Upper lobe of right lung (tissue), 1 donor: ENCODE measurements at regions not wholly inside any gene's neighbourhood (a gene's known extent, or its start where the extent isn't known, plus 50 kb on each side); places are given as distances from the start of the nearest gene placed in this dataset.

ENCODE experiments used
- ATAC-seq: fragments of 200-7000 bp; cut with Tn5 transposase; one replicate; pipeline ENCODE4 v1.9.1; 2020; ENCODE audit warnings: mild to moderate bottlenecking, moderate library complexity
- DNase-seq: peaks from one replicate; pipeline ENCODE4 v3.0.0-alpha.2; 2020
- H3K27ac ChIP-seq: fragments of 200-600 bp; one replicate; pipeline ENCODE4 v1.8.0; 2022
- H3K27me3 ChIP-seq: fragments of 200-600 bp; one replicate; pipeline ENCODE4 v1.8.0; 2022; ENCODE audit warnings: mild to moderate bottlenecking
- H3K36me3 ChIP-seq: fragments of 200-600 bp; one replicate; pipeline ENCODE4 v1.8.0; 2022
- H3K4me1 ChIP-seq: fragments of 200-600 bp; one replicate; pipeline ENCODE4 v1.8.0; 2022
- H3K4me3 ChIP-seq: fragments of 200-600 bp; one replicate; pipeline ENCODE4 v1.8.0; 2022; ENCODE audit warnings: mild to moderate bottlenecking
- H3K9me3 ChIP-seq: fragments of 200-600 bp; one replicate; pipeline ENCODE4 v1.8.0; 2022
- CTCF ChIP-seq: fragments of 200-600 bp; IDR thresholded peaks from one replicate; pipeline ENCODE4 v1.8.0; 2022; ENCODE audit warnings: antibody characterized with exemption
- intact Hi-C: fragments of 100-400 bp; cut with DNase I; formaldehyde crosslinking; loops from one replicate; pipeline ENCODE4 v1.11.0; 2022
- donor health status: DM: no; HTN: yes; CAD: no; lungs with severe emphysema.

DNA sequence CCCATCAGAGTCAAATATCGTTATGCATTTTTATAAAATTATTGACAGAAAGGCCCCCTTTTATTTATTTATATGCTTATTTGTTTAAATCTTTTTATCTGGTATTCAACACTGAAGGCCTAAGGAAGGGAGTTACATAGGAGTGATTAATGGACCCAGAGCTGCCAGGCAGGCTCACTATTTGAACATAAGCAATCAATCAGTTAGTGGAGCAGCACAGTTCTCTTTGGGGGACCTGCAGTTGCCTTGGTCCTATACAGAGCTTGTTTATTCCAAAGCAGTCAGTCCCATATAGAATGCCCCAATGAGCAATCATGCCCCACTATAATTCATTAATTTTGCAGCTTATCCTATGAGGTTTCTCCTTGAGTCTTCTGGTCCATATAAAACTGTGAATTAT is 389.4 kb upstream of the GOT2 start:
- intact Hi-C loops: no loop called here
- no peak overlapping the region for H3K27ac ChIP-seq
- no peaks in the 10 kb centered on the region for H3K4me1 ChIP-seq

GRCh38 chr16:59122262-59122537 is 388.1 kb upstream of the GOT2 start:
- H3K27me3 ChIP-seq: no peaks in the 10 kb centered on the region
- no peak for ATAC-seq
- TF ChIP-seq CTCF: no peak
- no peak for DNase-seq
- H3K4me1 ChIP-seq: no peaks in the 10 kb centered on the region
- no peaks in the 10 kb centered on the region for H3K36me3 ChIP-seq
- no peak overlapping the region for H3K27ac ChIP-seq
- no peak overlapping the region for H3K4me3 ChIP-seq
- H3K9me3 ChIP-seq: no peaks in the 10 kb centered on the region
- intact Hi-C loops: no loop called here

More for the DNA sequence above, 389.4 kb upstream of the GOT2 start:
- Histone ChIP-seq H3K4me3 (no peak overlapping the region), H3K9me3 (no peaks in the 10 kb centered on the region), H3K36me3 (no peaks in the 10 kb centered on the region), H3K27me3 (no peaks in the 10 kb centered on the region)
- ATAC-seq (no peak), DNase-seq (no peak)
- no peak for TF ChIP-seq CTCF

- ATAC-seq (no peak), DNase-seq (no peak)
- TF ChIP-seq CTCF: no peak
- H3K4me3 ChIP-seq: no peak overlapping the region
- no peaks in the 10 kb centered on the region for H3K4me1 ChIP-seq
- H3K36me3 ChIP-seq: no peaks in the 10 kb centered on the region
- H3K27ac ChIP-seq: no peak overlapping the region
- intact Hi-C loops: no loop called here
- no peaks in the 10 kb centered on the region for H3K9me3 ChIP-seq
- H3K27me3 ChIP-seq: no peaks in the 10 kb centered on the region
These were observed 387.5 kb upstream of the GOT2 start for GRCh38 chr16:59121411-59122261.

- TF ChIP-seq CTCF: no peak
- no peaks in the 10 kb centered on the region for H3K36me3 ChIP-seq
- no peak overlapping the region for H3K4me3 ChIP-seq
- no peak overlapping the region for H3K27ac ChIP-seq
- no peaks in the 10 kb centered on the region for H3K4me1 ChIP-seq
- ATAC-seq: no peak
- H3K27me3 ChIP-seq: no peaks in the 10 kb centered on the region
- DNase-seq: no peak
- no peaks in the 10 kb centered on the region for H3K9me3 ChIP-seq
- intact Hi-C loops: no loop called here
These were observed 382.6 kb upstream of the GOT2 start for GRCh38 chr16:59116744-59117143.

DNA sequence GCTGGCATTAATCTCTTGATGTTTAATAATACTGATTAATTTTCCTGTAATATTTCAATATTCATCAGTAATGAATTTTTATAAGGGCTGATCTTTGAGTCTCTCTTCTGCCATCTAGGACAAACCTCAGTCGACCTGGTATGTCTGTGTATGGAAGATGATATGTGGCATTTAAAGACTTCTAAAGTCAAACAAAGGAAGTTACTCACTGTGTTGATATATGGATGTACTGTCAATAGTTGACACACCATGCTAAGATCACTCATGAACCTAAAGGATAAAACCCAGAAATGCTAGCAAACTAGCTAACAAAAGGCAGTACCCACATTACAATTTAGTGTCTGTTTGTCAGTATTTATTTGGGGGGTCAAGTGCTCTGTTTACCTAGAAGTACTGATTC is 380.7 kb upstream of the GOT2 start:
- Histone ChIP-seq H3K4me3 (no peak overlapping the region), H3K9me3 (no peaks in the 10 kb centered on the region), H3K4me1 (no peaks in the 10 kb centered on the region), H3K27me3 (no peaks in the 10 kb centered on the region), H3K27ac (no peak overlapping the region), H3K36me3 (no peaks in the 10 kb centered on the region)
- DNase-seq (no peak), ATAC-seq (no peak)
- intact Hi-C loops: no loop called here
- TF ChIP-seq CTCF: no peak
